ENCODE measurements at regions not wholly inside any gene's neighbourhood (a gene's known extent, or its start where the extent isn't known, plus 50 kb on each side); places are given as distances from the start of the nearest gene placed in this dataset.

GRCh38 chr16:73301984-73302383 is 254.1 kb upstream of the ZFHX3 start:
- no peak for ATAC-seq (ENCODE audit: insufficient read depth, low FRiP score)
- no peak for TF ChIP-seq CTCF (IDR thresholded peaks at IDR 0.05; ENCODE audit: control extremely low read depth, extremely low read depth)
- H3K27ac ChIP-seq (ENCODE audit: low read depth in 1 of 2, low read length in 1 of 2) = no peak overlapping the region
- WGBS, 2 donors = 89 to 95% methylated on average over 2 of the region's 2 CpGs
- peaks cover 0 to 9% (median 0%) of the 10 kb centered on the region in 5 donors for H3K4me1 ChIP-seq (ENCODE audit: control insufficient read depth in 5 of 5, insufficient read depth in 5 of 5, low read length in 5 of 5)
- H3K9ac ChIP-seq (ENCODE audit: insufficient read depth in 1 of 2, low read length in 2 of 2) = no peak overlapping the region
- no peaks in the 10 kb centered on the region for H3K36me3 ChIP-seq (ENCODE audit: control insufficient read depth in 4 of 4, insufficient read depth in 4 of 4, low read length in 4 of 4)
- H3K4me3 ChIP-seq = no peak overlapping the region
- DNase-seq = no peak
- H3K9me3 ChIP-seq (ENCODE audit: control insufficient read depth in 4 of 4, insufficient read depth in 3 of 4, low read length in 3 of 4) = peaks cover 0 to 2% (median 0%) of the 10 kb centered on the region in 4 donors
- H3K27me3 ChIP-seq (ENCODE audit: control insufficient read depth in 3 of 3, insufficient read depth in 3 of 3, low read length in 2 of 3) = no peaks in the 10 kb centered on the region

- DNase-seq = no peak
- Histone ChIP-seq H3K4me1 (ENCODE audit: control insufficient read depth in 5 of 5, insufficient read depth in 5 of 5, low read length in 5 of 5) (peaks cover 0 to 5% (median 0%) of the 10 kb centered on the region in 5 donors), H3K4me3 (no peak overlapping the region), H3K9ac (ENCODE audit: insufficient read depth in 1 of 2, low read length in 2 of 2) (no peak overlapping the region), H3K9me3 (ENCODE audit: control insufficient read depth in 4 of 4, insufficient read depth in 3 of 4, low read length in 3 of 4) (no peaks in the 10 kb centered on the region), H3K27me3 (ENCODE audit: control insufficient read depth in 3 of 3, insufficient read depth in 3 of 3, low read length in 2 of 3) (no peaks in the 10 kb centered on the region), H3K27ac (ENCODE audit: low read depth in 1 of 2, low read length in 1 of 2) (no peak overlapping the region), H3K36me3 (ENCODE audit: control insufficient read depth in 4 of 4, insufficient read depth in 4 of 4, low read length in 4 of 4) (no peaks in the 10 kb centered on the region)
- no peak for ATAC-seq (ENCODE audit: insufficient read depth, low FRiP score)
- TF ChIP-seq CTCF (IDR thresholded peaks at IDR 0.05; ENCODE audit: control extremely low read depth, extremely low read depth) = no peak
- WGBS, 2 donors = 69 to 72% methylated on average over 7 of the region's 7 CpGs
Observed at GRCh38 chr16:73299346-73299745, 251.4 kb upstream of the ZFHX3 start.

- Histone ChIP-seq H3K27me3 (ENCODE audit: control insufficient read depth in 3 of 3, insufficient read depth in 3 of 3, low read length in 2 of 3) (no peaks in the 10 kb centered on the region), H3K9ac (ENCODE audit: insufficient read depth in 1 of 2, low read length in 2 of 2) (no peak overlapping the region), H3K9me3 (ENCODE audit: control insufficient read depth in 4 of 4, insufficient read depth in 3 of 4, low read length in 3 of 4) (no peaks in the 10 kb centered on the region), H3K36me3 (ENCODE audit: control insufficient read depth in 4 of 4, insufficient read depth in 4 of 4, low read length in 4 of 4) (no peaks in the 10 kb centered on the region), H3K4me3 (no peak overlapping the region), H3K27ac (ENCODE audit: low read depth in 1 of 2, low read length in 1 of 2) (no peak overlapping the region), H3K4me1 (ENCODE audit: control insufficient read depth in 5 of 5, insufficient read depth in 5 of 5, low read length in 5 of 5) (no peaks in the 10 kb centered on the region)
- peak in 1 of 3 donors; percentile 30 for DNase-seq
- 75 to 78% methylated on average over 3 of the region's 3 CpGs for WGBS, 2 donors
- no peak for TF ChIP-seq CTCF (IDR thresholded peaks at IDR 0.05; ENCODE audit: control extremely low read depth, extremely low read depth)
- ATAC-seq (ENCODE audit: insufficient read depth, low FRiP score) = no peak
Observed at GRCh38 chr16:73298562-73298961, 250.6 kb upstream of the ZFHX3 start.

- WGBS, 2 donors = 64 to 76% methylated on average over 1 of the region's 1 CpG
- DNase-seq (no peak), ATAC-seq (ENCODE audit: insufficient read depth, low FRiP score) (no peak)
Observed at GRCh38 chr16:73290258-73290657, 242.3 kb upstream of the ZFHX3 start.

More at GRCh38 chr16:73290258-73290657, 242.3 kb upstream of the ZFHX3 start:
- H3K4me1 ChIP-seq (ENCODE audit: control insufficient read depth in 5 of 5, insufficient read depth in 5 of 5, low read length in 5 of 5) = peaks cover 0 to 37% (median 8%) of the 10 kb centered on the region in 5 donors
- no peaks in the 10 kb centered on the region for H3K27me3 ChIP-seq (ENCODE audit: control insufficient read depth in 3 of 3, insufficient read depth in 3 of 3, low read length in 2 of 3)
- no peak overlapping the region for H3K27ac ChIP-seq (ENCODE audit: low read depth in 1 of 2, low read length in 1 of 2)
- no peak for TF ChIP-seq CTCF (IDR thresholded peaks at IDR 0.05; ENCODE audit: control extremely low read depth, extremely low read depth)
- no peak overlapping the region for H3K4me3 ChIP-seq
- H3K36me3 ChIP-seq (ENCODE audit: control insufficient read depth in 4 of 4, insufficient read depth in 4 of 4, low read length in 4 of 4) = no peaks in the 10 kb centered on the region
- no peak overlapping the region for H3K9ac ChIP-seq (ENCODE audit: insufficient read depth in 1 of 2, low read length in 2 of 2)
- H3K9me3 ChIP-seq (ENCODE audit: control insufficient read depth in 4 of 4, insufficient read depth in 3 of 4, low read length in 3 of 4) = peaks cover 0 to 4% (median 0%) of the 10 kb centered on the region in 4 donors

Data from lung (tissue), 11 donors.